ENCODE measurements at regions not wholly inside any gene's neighbourhood (a gene's known extent, or its start where the extent isn't known, plus 50 kb on each side); places are given as distances from the start of the nearest gene placed in this dataset.

- no peak overlapping the region for H3K27ac ChIP-seq
- ChIA-PET POLR2A (no interaction called here), CTCF (no interaction called here)
- TF ChIP-seq FOSB (CRISPR knock-in tag; IDR thresholded peaks at IDR 0.05) (no peak), ZNF302 (CRISPR knock-in tag; IDR thresholded peaks at IDR 0.05) (no peak), FOXS1 (CRISPR knock-in tag; IDR thresholded peaks at IDR 0.05) (no peak), KDM1A (IDR thresholded peaks at IDR 0.05; ENCODE audit: low read depth) (no peak), HOXB5 (CRISPR knock-in tag; IDR thresholded peaks at IDR 0.05) (no peak), HOXA7 (CRISPR knock-in tag; IDR thresholded peaks at IDR 0.05) (no peak), CTCF (IDR thresholded peaks at IDR 0.05) (no peak), CHD4 (IDR thresholded peaks at IDR 0.05; ENCODE audit: borderline replicate concordance) (no peak), MAFK (IDR thresholded peaks at IDR 0.05; ENCODE audit: partially characterized antibody) (no peak)
- TF ChIP-seq, protein P1, sequence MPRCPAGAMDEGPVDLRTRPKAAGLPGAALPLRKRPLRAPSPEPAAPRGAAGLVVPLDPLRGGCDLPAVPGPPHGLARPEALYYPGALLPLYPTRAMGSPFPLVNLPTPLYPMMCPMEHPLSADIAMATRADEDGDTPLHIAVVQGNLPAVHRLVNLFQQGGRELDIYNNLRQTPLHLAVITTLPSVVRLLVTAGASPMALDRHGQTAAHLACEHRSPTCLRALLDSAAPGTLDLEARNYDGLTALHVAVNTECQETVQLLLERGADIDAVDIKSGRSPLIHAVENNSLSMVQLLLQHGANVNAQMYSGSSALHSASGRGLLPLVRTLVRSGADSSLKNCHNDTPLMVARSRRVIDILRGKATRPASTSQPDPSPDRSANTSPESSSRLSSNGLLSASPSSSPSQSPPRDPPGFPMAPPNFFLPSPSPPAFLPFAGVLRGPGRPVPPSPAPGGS (IDR thresholded peaks at IDR 0.05): no peak
- ATAC-seq (no peak), FAIRE-seq (no peak), DNase-seq (ENCODE audit: low read depth in 1 of 2, low spot score in 1 of 2) (no peak)
- no peaks in the 10 kb centered on the region for H3K4me1 ChIP-seq
- H3K4me2 ChIP-seq: no peak overlapping the region
- H3K9me3 ChIP-seq: no peaks in the 10 kb centered on the region
- H3K4me3 ChIP-seq: no peak overlapping the region
Observed at GRCh38 chr4:100246697-100247096, 56.4 kb upstream of the DDIT4L start.

- 79% methylated on average over 2 of the region's 3 CpGs for WGBS (ENCODE audit: missing lambda C conversion rate)
- CTCF ChIA-PET: no interaction called here
- POLR2A ChIA-PET: no interaction called here
- TF ChIP-seq MYC (IDR thresholded peaks at IDR 0.05; ENCODE audit: borderline replicate concordance, low read length): no peak
- no peak for TF ChIP-seq ESRRA (IDR thresholded peaks at IDR 0.05; ENCODE audit: borderline replicate concordance, low read length)
- no peak for TF ChIP-seq TFCP2L1 (CRISPR knock-in tag; IDR thresholded peaks at IDR 0.05)
- Histone ChIP-seq H3K4me1 (no peaks in the 10 kb centered on the region), H3K27ac (no peak overlapping the region), H3K4me2 (no peak overlapping the region), H3K9me3 (no peaks in the 10 kb centered on the region), H3K4me3 (no peak overlapping the region)
- ATAC-seq (no peak), FAIRE-seq (no peak), DNase-seq (ENCODE audit: low read depth in 1 of 2, low spot score in 1 of 2) (no peak)
Observed at GRCh38 chr4:100244347-100244746, 54.1 kb upstream of the DDIT4L start.

Measured in A549 (cell line).